AG20443 (cell line): ENCODE measurements at regions not wholly inside any gene's neighbourhood (a gene's known extent, or its start where the extent isn't known, plus 50 kb on each side); places are given as distances from the start of the nearest gene placed in this dataset.
"Not testable (repeated sequence)": the region's sequence is repeated elsewhere in the genome, so short reads cannot be mapped to it uniquely, and the experiment has no call there.

Experiments
- DNase-seq: peaks from one replicate; pipeline ENCODE4 v3.0.0; 2012; ENCODE audit warnings: low spot score, mixed read lengths

DNA sequence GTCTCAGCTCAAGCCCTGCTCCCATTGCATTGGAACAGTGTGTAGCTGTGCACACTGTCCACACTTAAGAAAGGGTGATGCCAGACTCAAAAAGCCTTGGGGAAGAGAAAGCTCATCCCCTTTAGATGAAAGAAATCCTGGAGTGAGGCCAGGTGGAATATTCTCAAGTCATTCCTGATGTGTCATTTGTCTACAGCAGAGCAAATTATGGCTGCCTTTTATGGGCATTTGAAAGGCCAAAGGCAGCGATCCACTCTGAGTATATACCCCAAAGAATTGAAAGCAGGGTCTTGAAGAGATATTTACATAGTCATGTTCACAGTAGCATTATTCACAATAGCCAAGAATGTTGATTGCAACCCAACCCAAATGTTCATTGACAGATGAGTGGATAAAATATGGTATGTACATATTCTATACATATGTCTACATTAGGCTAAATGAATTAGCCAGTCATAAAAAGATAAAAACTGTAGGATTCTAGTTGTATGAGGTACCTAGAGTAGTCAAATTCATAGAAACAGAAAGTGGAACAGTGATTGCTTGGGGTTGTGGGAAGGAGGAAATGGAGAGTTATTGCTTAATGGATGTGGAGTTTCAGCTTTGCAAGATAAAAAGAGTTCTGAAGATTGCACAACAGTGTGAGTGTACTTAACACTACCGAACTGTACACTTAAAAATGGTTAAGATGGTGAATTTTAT lies 214.9 kb downstream of the KCNRG start:
- DNase-seq: no peak

DNA sequence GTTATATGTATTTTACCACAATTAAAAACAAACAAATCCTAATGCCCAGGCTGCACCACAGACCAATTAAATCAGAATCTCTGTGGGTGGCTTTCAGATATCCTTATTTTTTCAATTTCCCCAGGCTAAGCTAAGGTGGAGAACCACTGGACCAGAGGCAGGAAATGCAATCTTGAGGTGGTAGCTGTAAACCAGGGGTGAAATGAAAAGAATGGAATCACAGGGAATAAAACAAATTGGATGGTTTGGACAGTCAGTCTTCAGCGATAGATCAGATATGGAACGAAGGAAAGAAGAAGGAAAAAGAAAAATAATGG lies 215.4 kb downstream of the KCNRG start:
- no peak for DNase-seq

DNA sequence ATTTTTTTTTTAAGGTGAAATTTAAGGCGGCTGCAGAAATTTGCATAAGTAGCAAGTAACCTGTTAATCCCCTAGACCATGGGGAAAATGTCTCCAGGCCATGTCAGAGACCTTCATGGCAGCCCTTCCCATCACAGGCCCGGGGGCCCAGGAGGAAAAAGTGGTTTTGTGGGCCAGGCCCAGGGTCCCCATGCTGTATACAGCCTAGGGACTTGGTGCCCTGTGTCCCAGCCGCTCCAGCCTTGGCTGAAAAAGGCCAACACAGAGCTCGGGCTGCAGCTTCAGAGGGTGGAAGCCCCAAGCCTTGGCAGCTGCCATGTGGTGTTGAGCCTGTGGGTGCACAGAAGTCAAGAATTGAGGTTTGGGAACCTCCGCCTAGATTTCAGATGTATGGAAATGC lies 218.3 kb downstream of the KCNRG start:
- not testable (repeated sequence) for DNase-seq

DNA sequence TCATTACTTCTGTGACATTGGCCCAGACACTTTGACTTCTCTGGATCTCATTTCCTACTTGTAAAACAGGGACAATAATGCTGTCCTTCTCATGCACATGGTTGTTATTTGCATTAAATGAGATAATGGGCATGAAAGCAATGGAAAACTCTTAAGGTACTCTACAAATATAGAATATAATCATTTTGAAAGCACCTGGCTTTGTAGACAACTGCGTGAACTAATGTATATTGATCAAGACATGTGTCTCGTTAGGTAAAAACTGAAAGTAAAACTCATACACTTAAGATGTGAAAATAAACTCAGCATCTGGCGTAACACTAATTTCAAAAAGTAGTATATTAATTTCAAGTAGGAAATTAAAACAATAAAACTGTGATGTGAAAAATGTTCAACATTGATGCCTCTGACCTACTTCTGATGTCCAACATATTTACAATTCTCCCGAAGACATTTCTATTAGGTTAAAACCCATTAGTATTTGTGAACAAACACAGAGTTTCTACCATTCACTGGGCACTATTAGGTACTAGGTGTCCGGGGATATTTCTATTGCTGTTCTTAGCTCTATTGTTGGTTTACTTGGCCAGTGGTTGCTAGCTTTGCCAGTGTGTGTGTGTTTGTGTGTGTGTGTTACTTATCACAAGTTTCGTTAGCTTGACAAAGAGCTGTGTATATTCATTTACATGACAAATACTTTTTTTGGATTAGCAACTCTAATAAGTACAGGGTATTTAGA lies 220.5 kb downstream of the KCNRG start:
- no peak for DNase-seq

DNA sequence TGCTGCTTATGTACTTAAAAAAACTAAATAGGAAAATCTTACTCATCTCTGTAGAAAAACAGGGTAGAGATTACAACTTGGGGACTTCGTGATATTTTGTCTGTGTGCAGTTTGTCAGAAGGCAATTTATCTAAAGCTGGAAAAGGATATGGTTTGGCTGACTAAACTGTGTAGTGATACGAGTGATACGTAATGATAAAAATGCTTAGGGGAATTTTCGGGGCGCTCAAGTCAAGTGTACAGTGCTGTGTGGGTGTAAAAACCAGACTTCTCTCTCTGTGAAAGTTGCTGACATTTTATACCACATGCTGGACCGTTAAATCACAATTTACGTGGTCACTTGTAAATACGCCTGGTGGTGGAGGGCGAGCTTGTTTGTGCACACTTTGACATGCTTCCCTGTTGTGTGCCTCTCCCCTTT lies 221.7 kb downstream of the KCNRG start:
- no peak for DNase-seq

DNA sequence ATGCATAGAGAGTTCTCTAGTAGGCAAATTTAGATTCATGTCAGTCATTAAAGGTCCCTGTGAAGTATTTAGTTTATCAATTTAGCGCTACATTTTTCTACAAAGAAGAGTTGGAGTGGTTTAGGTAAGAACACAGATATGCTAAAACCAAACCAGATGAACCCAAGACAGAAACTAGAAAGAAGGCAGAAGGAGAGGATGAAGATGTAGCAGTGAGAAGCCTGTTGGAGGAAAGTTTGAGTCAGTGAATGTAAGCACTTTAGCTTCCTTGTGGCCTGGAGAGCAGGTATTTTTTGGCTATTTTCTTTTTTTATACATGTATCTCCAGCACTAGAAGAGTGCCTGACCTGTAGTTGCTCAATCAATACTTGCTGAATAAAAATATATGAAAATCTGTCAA lies 223.7 kb downstream of the KCNRG start:
- DNase-seq: no peak

DNA sequence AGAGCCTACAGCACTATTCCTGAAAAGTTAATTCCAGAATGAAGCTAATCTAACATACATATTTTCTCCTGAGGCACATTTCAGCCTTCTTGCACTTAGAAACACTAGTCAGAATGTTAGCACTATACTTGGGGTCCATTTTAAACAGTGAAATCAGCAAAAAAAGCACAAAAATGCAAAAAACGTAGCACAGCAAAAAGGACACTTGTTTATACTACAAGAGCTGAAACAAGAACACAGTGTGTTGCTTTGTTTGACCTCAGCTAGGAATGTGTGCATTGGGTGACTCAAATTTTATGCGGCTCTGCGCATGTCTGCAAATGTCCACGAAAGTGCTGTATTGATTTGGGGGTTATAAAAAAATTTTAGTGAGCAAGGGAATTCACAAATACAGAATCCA lies 226.2 kb downstream of the KCNRG start:
- DNase-seq: no peak

DNA sequence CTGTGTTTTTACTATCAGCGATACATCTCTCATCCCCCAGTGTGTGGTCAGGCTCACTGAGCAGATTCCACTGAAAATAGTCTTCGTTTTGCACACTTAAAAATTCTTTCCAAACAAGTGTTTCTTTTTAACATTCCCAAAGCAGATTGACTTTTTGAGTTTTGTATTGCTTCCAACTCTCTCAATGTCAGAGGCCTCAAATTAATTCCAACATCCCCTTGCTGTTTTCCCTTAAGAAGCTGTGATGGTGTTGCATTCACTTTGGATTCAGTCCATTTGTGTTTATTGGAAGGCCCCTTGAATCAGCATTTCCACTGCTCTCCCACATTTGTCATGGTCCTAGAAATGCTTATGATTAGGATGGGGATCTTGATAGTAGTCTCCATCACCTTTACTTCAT lies 228.7 kb downstream of the KCNRG start:
- no peak for DNase-seq

DNA sequence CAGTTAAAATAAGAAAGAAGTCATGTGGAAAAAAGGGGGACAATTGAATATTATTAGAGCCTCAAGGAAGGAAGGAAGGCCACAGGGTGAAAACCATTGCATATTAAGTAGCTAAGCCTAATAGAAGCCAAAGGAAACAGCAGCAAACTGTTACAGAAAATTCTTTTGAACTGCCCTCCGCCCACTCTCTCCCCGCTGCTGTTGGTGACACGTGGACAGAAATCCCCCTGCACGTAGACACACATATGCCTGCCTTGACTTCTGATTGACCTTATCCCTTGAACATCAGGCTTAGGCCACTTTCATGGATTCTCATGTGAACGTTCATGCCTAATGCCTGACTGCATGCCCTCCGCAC lies 229.1 kb downstream of the KCNRG start:
- DNase-seq: no peak

DNA sequence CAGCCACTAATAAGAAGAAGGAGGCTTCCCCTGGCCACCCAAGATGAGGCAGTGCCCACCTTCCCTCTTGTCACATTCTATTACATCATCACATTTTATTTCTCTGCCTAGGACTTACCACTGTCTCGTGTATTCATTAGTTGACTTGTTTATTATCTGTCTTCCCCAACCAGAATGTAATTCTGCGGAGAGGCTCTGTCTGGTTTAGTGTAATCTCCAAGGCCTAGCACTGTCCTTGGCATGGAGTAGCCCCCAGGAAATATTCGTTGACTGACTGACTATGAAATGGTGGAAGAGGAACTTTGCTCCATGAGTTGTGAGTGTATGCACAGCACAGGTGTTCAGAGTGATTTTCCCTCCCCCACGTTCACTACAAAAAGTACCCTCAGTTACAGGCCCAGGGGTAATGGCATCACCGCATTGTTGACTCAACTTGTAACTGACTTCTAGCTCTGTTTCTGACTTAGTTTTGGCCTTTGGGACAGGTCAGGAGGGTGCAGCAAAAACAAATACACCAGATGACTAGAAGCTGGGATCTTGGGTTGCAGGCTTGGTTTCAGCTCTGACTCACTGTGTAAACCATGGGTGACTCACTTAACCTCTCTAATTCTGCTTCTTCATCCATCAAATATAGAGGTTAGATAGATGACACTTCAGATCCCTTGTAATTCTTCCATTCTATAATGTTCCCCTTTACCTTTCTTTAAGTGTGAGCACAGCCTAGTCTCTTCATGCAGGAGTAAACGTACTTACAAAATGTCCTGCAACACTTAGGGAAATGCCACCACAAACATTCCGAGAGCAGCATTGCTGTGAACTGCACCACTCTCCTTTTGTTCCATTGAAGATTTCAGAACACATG lies 229.7 kb downstream of the KCNRG start:
- DNase-seq: peak; percentile 82

DNA sequence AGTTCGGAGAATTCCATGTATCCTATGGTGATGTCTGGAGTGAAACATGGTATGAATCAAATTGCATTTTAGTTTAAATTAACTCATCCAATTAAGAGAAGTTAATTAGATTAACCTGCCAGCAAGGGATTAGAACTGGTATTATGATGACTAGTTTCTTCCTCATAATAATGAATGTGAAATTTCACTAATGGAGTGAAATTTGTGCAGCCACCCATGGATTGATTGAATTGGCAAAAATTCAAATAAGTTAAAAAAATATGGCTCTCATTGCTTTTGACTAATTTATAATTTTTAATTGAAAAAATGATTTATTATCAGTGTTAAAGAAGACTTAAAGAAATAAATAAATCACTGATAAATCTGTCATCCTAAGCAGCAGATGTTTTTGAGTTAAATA lies 232.0 kb downstream of the KCNRG start:
- DNase-seq: no peak

DNA sequence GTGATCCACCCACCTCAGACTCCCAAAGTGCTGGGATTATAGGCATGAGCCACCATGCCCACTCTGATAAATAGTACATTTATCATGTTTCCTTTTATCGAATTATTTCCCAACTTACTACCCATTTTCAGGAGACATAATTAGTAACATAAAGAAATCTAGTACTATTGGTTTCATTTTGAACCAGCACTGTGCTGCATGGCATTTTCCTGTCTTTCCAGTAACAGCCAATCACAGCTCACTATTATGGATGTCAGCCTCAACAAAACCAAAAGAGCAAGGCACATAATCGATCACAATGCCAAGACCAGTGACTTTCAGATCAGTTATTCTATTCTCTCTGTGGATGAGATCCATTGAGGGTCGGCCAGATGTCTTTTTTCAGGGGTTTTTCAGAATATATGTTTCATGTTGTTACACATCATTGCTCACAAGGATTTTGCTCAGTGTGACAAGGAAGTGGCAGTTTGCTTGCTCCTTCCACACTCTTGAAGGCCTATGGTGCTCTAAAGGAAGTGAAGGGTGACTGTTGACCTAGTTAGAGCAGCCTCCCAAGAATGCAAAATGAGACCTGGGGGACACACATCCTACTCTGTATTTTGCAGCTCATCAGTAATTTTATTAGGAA lies 233.4 kb downstream of the KCNRG start:
- no peak for DNase-seq

DNA sequence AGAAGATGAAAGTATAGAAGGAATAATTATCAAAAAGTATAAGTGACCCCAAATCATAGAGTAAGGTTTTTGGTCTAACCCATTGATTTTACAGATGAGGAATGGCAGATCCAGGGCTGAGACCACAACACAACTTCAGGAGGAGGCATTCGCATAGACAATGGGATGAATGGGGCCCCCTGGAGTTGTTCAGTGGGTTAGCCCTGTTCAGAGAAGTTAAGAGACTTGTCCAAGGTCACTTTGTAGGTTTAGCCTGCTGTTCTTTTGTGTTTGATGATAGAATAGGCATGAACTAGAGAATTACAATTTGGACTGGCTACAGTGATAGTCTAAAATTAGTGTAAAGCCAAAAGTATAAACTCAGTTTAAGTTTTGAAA lies 233.9 kb downstream of the KCNRG start:
- DNase-seq: no peak

DNA sequence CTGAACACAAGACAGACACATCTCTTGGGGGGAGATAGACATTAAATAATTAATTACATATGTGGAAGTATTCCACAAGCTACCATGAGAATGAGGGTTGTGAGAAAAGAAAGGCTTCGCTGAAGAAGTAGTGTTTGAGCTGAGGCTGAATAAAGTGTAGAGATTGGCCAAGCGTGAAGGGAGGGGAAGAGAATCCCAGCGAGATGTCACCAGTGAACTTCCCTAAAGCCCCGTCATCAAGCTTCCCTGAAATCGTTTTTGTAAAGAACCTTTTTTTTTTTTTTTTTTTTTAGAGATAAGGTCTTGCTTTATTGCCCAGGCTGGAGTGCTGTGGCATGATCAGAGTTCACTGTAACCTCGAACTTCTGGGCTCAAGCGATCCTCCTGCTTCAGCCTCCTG lies 235.2 kb downstream of the KCNRG start:
- DNase-seq: no peak

DNA sequence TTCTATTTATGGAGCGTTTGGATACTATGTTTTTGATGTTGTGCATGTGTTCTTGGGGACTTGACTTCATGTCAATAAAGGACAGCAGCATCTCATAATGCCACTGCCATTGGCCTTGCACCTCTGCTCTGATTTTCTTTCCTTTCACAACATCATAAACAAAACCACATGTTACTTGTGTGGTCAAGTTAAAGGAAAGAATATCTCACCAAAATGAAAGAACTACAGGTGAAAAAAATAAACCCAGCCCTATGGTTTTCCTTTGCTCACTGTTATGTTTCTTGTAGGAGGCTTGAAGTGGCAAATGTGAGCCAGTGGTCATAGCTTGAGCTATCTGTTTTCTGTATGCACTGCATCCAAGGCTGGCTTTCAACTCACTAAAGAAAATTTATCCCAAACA lies 240.4 kb downstream of the KCNRG start:
- peak; percentile 16 for DNase-seq

DNA sequence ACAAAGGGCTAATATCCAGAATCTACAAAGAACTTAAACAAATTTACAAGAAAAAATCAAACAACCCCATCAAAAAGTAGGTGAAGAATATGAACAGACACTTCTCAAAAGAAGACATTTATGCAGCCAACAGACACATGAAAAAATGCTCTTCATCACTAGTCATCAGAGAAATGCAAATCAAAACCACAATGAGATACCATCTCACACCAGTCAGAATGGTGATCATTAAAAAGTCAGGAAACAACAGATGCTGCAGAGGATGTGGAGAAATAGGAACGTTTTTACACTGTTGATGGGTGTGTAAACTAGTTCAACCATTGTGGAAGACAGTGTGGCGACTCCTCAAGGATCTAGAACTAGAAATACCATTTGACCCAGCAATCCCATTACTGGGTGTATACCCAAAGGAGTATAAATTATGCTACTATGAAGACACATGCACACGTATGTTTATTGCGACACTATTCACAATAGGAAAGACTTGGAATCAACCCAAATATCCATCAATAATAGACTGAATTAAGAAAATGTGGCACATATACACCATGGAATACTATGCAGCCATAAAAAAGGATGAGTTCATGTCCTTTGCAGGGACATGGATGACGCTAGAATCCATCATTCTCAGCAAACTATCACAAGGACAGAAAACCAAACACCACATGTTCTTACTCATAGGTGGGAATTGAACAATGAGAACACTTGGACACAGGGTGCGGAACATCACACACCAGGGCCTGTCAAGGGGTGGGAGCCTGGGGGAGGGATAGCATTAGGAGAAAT lies 241.5 kb downstream of the KCNRG start:
- not testable (repeated sequence) for DNase-seq

DNA sequence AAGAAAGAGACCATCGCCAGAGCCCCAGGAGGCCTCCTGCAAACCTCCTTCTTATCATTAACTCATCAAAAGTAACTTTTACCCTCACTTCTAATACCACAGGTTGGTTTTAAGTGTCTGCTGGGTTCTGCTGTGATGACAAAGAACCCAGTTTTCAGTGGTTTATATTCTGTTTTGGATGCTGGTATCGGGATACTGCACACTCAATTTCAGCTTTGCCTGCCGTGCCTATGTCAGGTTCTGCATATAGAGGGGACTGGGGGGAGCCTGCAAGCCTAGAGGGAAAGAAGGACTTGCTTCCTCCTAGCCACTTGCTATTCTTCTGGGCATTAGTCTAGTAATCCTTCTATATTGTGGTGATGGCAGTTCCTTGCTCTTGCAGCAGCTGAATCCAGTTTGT lies 242.4 kb downstream of the KCNRG start:
- no peak for DNase-seq

DNA sequence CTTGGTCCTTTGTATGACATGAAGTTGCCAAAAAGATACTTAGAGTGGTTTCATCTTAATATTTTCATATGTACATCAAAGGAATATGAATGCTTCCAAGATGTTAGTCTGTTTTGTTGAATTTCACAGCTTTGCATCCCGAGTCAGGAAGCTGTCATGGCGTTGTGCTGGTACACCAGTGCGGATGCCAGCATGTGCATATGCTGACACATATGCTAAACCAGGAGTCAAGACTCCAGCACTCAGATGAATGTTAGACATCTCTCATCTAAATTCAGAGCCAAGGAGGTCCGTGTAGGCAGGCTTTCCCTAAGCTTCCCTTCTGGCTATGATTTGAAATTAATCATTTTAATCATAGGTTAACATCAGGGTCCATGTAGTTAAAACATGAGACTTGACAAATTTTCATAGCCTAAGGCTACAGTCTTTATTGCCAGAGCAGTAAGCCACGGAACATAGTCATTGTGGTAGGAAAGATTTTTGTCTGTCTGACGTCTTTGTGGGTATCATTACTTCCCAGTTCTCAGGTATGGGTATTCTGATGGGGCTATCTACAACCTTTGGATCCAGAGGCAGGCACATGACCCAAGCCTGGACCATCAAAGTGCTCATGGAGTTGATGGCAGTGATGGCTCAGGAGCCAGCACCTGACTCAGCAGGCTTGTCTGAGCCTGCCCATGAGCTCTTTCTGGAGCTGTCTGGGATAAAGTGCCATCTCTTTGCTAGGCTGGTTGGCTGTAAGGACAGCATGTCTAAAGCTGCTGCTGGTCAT lies 246.1 kb downstream of the KCNRG start:
- DNase-seq: no peak

DNA sequence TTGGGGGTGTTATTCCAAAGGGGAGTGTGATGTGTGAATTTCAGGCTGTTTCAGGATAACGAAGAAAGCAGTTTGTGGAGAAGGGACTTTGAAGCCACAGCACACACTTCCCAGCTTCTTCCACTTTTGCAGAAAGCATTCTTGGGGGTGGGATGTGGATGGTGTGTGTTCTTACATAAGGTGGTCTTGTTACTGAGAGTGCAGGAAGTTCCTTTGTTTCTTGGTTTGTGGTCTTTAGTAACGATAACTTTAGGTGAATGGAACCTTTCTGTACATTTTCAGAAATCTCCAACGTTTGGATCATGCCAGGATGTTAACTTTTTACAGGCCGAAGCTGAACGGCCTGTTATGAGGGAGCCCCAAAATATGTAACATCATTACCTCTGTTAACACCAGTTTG lies 251.8 kb downstream of the KCNRG start:
- DNase-seq: no peak

DNA sequence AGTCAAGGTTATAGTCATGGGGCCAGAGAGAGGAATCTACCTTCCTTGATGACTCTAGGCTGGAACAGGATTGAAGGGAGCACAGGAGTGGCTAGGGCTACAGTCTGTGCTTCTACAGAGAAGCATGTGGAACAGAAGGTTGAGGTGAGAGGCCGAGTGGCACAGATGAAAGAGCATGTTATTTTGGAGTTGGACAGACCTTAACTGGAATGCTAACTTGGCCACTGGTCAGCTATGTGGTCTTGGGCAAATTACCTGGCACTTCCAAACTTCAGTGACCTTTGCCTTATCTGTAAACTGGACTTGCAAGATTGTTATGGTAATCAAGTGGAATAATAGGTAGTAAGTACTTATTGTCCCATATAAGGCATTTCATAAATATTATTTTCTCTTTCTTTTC lies 252.7 kb downstream of the KCNRG start:
- no peak for DNase-seq

DNA sequence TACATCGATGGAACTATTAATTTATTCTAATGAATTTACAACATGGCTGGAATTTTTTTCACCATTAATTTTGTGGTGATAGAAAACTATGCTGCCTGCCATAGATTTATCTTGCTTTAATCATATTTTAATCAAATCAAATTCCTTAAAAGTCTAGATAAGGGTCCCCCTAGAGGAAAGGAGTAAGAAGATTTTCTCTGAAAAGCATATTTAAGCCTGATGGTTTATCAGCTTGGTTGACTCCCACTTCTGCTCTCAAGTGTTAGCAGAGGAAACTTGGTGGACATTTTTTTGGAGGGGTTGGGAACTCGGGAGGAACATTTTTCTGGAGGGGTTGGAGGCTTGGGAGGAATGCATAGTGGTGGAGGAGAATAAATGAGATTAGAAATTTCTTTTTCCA lies 253.3 kb downstream of the KCNRG start:
- no peak for DNase-seq
